ENCODE measurements at regions not wholly inside any gene's neighbourhood (a gene's known extent, or its start where the extent isn't known, plus 50 kb on each side); places are given as distances from the start of the nearest gene placed in this dataset.

DNA sequence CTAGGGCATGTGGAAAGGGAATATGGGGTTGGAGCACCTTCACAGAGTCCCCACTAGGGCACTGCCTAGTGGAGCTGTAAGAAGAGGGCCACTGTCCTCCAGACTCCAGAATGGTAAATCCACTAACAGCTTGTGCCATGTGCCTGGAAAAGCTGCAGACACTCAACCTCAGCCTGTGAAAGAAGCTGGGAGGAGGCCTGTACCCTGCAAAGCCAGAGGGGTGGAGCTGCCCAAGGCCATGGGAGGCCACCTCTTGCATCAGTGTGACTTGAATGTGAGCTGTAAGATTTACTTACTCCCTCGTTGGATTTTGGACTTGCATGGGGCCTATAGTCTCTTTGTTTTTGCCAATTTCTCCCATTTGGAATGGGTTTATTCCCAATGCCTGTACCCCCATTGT is 705.2 kb upstream of the ROBO1 start:
- POLR2A ChIA-PET, result no interaction called here
- no peak for ATAC-seq (ENCODE audit: low read depth)
- H3K4me3 Mint-ChIP-seq, result no peak overlapping the region
- no peaks in the 10 kb centered on the region for H3K4me1 Mint-ChIP-seq
- no peaks in the 10 kb centered on the region for H3K36me3 Mint-ChIP-seq
- H3K9me3 Mint-ChIP-seq, result no peaks in the 10 kb centered on the region
- no peaks in the 10 kb centered on the region for H3K27me3 Mint-ChIP-seq
- no peak for DNase-seq
- no peak overlapping the region for H3K27ac Mint-ChIP-seq

DNA sequence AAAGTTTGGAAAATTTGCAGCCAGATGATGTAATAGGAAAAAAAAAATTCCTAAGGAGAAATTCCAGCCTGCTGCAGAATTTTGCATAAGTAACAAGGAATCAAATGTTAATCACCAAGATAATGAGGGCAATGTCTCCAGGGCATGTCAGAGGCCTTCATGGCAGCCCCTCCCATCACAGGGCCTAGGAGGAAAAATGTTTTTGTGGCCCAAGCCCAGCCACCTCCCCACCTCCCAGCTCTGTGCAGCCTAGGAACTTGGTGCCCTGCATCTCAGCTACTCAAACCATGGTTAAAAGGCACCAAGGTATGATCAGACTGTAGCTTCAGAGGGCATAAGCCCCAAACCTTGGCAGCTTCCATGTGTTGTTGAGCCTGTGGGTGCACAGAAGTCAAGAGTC is 704.7 kb upstream of the ROBO1 start:
- H3K4me3 Mint-ChIP-seq, result no peak overlapping the region
- POLR2A ChIA-PET, result no interaction called here
- no peak overlapping the region for H3K27ac Mint-ChIP-seq
- H3K9me3 Mint-ChIP-seq, result no peaks in the 10 kb centered on the region
- no peaks in the 10 kb centered on the region for H3K27me3 Mint-ChIP-seq
- ATAC-seq (ENCODE audit: low read depth) (no peak), DNase-seq (no peak)
- H3K4me1 Mint-ChIP-seq, result no peaks in the 10 kb centered on the region
- no peaks in the 10 kb centered on the region for H3K36me3 Mint-ChIP-seq

DNA sequence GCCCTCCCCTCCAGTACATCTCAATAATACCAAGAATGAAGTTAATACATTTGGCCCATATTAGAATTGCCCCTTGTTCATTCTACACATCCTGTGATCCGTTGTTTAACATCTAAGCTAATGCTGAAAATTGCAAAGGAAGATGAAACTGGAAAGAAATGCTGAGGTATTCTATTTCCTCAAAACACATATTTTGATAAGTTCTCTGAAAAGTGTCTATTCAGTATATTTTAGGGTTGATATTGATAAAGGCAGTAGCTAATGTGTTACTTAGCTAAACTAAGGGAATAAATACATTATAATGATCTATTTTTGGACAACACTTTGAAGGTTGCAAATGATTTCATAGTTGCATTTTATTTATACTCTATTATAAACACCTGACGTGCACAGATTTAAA is 702.6 kb upstream of the ROBO1 start:
- H3K4me3 Mint-ChIP-seq, result no peak overlapping the region
- no peaks in the 10 kb centered on the region for H3K27me3 Mint-ChIP-seq
- H3K27ac Mint-ChIP-seq, result no peak overlapping the region
- H3K9me3 Mint-ChIP-seq, result peaks cover 5% of the 10 kb centered on the region
- ATAC-seq (ENCODE audit: low read depth) (no peak), DNase-seq (no peak)
- no peaks in the 10 kb centered on the region for H3K4me1 Mint-ChIP-seq
- POLR2A ChIA-PET, result no interaction called here
- no peaks in the 10 kb centered on the region for H3K36me3 Mint-ChIP-seq

DNA sequence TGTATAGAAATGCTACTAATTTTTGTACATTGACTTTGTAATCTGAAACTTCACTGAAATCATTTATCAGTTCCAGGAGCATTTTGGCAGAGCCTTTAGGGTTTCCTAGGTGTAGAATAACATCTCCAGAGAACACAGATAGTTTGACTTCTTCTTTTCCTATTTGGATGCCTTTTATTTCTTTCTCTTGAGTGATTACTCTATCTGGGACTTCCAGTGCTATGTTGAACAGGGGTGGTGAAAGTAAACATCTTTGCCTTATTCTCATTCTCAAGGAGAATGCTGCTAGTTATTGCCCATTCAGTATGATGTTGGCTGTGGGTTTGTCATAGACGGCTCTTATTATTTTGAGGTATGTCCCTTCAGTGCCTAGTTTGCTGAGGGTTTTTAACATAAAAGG is 697.9 kb upstream of the ROBO1 start:
- Mint-ChIP-seq H3K36me3 (no peaks in the 10 kb centered on the region), H3K4me1 (no peaks in the 10 kb centered on the region), H3K27me3 (no peaks in the 10 kb centered on the region), H3K9me3 (peaks cover 5% of the 10 kb centered on the region), H3K27ac (no peak overlapping the region), H3K4me3 (no peak overlapping the region)
- ATAC-seq (ENCODE audit: low read depth) (no peak), DNase-seq (no peak)
- POLR2A ChIA-PET, result no interaction called here

DNA sequence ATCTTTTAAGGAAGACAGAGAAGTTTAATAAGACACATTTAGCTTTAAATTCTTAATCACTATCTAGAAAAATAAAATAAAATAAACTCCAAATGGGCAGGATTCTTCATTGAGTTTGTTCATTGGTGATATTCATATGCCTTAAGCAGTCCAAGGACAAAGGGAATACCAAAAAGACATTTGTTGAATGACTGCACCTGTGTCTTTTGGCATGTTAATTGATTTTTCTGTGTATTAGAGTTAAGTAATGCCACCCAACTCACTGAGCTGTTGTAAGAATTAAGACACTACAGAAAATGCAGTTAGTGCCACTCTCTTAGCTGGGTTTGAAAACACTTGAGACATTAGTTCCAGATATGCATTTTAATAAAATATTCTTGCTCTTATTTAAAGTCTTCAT is 683.6 kb upstream of the ROBO1 start:
- Mint-ChIP-seq H3K4me3 (no peak overlapping the region), H3K27ac (no peak overlapping the region), H3K27me3 (no peaks in the 10 kb centered on the region), H3K9me3 (no peaks in the 10 kb centered on the region), H3K36me3 (no peaks in the 10 kb centered on the region), H3K4me1 (no peaks in the 10 kb centered on the region)
- POLR2A ChIA-PET, result no interaction called here
- no peak for DNase-seq
- no peak for ATAC-seq (ENCODE audit: low read depth)

DNA sequence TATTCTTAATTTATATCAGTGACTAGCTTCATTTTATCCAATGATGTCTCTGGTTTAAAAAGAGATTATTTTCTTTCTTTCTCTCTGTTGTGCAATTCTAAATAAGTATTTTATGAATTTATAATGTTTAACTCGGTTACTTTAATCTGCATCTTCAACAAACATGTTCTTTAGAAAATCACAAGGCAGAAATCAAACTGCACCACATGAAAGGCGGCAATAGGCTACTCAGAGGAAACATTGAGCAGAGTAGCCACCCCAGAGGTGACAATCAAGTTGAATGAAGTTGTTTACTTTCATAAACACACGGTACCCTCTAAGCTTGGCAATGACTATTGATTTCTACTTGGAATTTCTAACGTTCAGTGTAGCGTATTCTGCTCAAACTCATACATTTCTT is 677.8 kb upstream of the ROBO1 start:
- H3K36me3 Mint-ChIP-seq, result no peaks in the 10 kb centered on the region
- no peaks in the 10 kb centered on the region for H3K9me3 Mint-ChIP-seq
- no peak overlapping the region for H3K4me3 Mint-ChIP-seq
- POLR2A ChIA-PET, result no interaction called here
- no peaks in the 10 kb centered on the region for H3K4me1 Mint-ChIP-seq
- H3K27ac Mint-ChIP-seq, result no peak overlapping the region
- DNase-seq, result no peak
- no peak for ATAC-seq (ENCODE audit: low read depth)
- H3K27me3 Mint-ChIP-seq, result no peaks in the 10 kb centered on the region

DNA sequence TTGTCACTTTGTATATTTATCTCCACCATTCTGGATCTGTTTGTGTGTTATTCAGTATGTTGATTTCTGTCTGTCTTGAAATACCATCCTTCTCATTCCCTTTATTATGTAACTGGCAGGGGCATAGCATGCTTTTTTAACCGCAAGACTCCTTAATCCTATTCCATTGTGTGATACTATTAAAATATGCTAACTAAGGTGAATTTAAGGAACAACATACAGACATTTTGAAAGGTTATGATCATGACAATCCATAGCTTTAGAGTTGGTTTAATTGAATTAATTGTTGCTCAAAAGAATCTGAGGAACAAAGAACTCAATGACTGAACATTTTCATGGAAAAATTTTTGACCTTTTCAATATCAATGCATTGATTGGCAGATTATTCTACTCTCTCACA is 677.3 kb upstream of the ROBO1 start:
- POLR2A ChIA-PET, result no interaction called here
- no peak overlapping the region for H3K4me3 Mint-ChIP-seq
- DNase-seq (no peak), ATAC-seq (ENCODE audit: low read depth) (no peak)
- H3K36me3 Mint-ChIP-seq, result no peaks in the 10 kb centered on the region
- no peaks in the 10 kb centered on the region for H3K9me3 Mint-ChIP-seq
- no peaks in the 10 kb centered on the region for H3K4me1 Mint-ChIP-seq
- no peak overlapping the region for H3K27ac Mint-ChIP-seq
- no peaks in the 10 kb centered on the region for H3K27me3 Mint-ChIP-seq

DNA sequence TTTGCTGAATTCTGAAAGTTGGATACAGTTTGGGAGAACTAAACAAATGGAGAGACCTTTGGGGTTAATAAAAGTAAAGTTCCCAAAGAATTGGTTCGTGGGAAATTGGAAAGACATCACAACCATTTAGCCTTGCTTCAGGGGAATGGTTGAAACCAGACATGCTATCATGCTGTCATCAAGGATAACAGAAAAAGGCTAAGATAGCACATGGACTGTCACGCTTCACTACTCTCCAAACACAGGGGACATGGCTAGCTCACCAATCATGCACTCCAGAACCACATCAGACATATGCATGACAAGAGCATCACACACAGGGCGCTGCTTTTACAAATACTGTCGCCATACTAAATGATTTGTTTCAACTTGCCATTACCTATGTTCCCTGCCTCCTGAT is 671.7 kb upstream of the ROBO1 start:
- POLR2A ChIA-PET, result no interaction called here
- DNase-seq (no peak), ATAC-seq (ENCODE audit: low read depth) (no peak)
- Mint-ChIP-seq H3K27ac (no peak overlapping the region), H3K36me3 (no peaks in the 10 kb centered on the region), H3K9me3 (no peaks in the 10 kb centered on the region), H3K4me1 (no peaks in the 10 kb centered on the region), H3K27me3 (no peaks in the 10 kb centered on the region), H3K4me3 (no peak overlapping the region)

DNA sequence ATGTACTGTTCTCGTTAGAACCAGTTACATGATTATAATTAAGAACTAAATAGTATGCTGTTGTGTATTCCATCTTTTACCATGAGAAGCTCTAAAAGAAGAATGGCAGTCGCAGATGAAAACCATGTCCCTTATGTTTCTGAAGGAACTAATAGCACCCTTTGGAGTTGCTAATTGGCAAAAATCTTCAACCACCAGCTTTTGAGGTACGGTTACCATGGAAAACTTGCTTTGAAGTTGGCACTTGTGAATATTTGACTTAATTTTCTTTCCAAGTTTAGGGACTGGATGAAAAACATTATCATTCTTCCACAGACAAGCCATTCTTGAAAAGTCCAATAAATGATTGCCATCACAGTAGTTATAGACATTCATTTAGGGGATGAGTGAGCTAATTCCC is 666.6 kb upstream of the ROBO1 start:
- Mint-ChIP-seq H3K27me3 (no peaks in the 10 kb centered on the region), H3K36me3 (no peaks in the 10 kb centered on the region), H3K27ac (no peak overlapping the region), H3K4me1 (no peaks in the 10 kb centered on the region), H3K4me3 (no peak overlapping the region), H3K9me3 (peaks cover 1% of the 10 kb centered on the region)
- DNase-seq, result no peak
- POLR2A ChIA-PET, result no interaction called here
- ATAC-seq (ENCODE audit: low read depth), result no peak

DNA sequence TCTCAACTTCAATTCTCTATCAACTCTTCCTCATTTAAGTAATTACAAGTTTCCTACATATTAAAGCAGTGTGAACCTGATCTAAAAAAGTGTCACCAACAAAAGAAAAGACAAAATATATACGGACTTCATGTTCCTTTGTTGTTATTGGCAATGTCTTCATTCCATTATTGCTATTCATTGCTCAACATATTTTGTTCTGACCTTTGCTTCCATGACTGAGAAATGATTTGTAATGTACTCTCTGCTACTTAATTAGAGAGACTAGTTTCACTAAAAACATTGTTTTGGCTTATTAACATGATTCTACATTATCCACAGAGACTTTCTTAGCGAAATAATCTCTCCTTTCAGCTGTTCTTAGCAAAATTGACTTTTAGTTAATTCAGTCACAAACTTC is 657.2 kb upstream of the ROBO1 start:
- ATAC-seq (ENCODE audit: low read depth) (no peak), DNase-seq (no peak)
- Mint-ChIP-seq H3K27ac (no peak overlapping the region), H3K27me3 (no peaks in the 10 kb centered on the region), H3K4me1 (no peaks in the 10 kb centered on the region), H3K9me3 (peaks cover 1% of the 10 kb centered on the region), H3K4me3 (no peak overlapping the region), H3K36me3 (no peaks in the 10 kb centered on the region)
- POLR2A ChIA-PET, result no interaction called here

DNA sequence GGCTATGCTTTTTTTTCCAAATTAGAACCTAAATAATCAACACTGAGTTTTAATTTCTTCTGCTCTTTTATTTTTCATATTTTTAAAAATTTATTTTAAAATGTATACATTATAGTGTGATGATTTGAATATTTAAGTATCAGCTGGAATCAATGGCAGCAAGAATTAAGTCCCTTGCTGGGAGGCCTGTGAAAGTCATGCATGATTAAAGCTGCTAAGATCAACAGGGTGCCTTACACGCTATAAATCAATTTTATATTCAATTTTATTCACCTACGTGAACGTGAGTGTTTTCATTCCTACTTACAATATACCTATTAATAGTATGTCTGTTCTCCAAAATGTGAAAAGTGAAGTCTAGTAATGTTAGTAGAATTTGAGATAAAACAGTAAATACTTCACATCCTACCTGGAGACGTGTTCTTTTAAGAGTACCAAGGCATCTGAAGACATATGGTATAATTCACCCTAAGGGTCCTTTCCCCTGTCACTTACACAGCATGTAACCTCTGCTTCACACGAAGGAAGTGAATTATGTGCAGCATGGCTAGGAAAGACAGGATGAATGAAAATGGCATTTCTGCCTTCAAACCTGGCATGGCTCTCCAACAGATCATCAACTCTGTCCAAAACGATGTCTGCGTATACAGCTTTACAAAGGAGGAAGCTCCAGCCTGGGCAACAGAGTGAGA is 640.4 kb upstream of the ROBO1 start:
- Mint-ChIP-seq H3K27me3 (no peaks in the 10 kb centered on the region), H3K4me1 (no peaks in the 10 kb centered on the region), H3K27ac (no peak overlapping the region), H3K4me3 (no peak overlapping the region), H3K36me3 (no peaks in the 10 kb centered on the region), H3K9me3 (no peaks in the 10 kb centered on the region)
- POLR2A ChIA-PET, result no interaction called here
- no peak for ATAC-seq (ENCODE audit: low read depth)
- no peak for DNase-seq

DNA sequence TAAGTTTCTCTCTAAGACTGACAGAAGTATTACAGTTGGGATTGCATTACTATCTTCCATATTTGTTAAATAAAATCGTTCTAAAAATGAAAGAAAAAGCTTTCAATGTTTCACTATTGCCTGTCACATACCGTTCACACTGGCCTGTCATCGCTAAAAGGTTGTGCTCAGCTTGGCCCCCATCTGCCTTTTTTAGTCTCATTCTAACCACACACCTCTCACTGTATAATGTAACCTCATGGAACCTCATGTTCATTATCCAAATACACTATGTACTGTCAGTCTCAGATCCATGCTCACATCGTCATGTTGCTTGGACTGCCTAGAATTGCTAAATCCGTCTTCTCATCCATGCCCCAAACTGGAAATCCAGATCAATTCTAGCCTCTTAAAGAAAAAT is 637.8 kb upstream of the ROBO1 start:
- no peak overlapping the region for H3K27ac Mint-ChIP-seq
- POLR2A ChIA-PET, result no interaction called here

DNA sequence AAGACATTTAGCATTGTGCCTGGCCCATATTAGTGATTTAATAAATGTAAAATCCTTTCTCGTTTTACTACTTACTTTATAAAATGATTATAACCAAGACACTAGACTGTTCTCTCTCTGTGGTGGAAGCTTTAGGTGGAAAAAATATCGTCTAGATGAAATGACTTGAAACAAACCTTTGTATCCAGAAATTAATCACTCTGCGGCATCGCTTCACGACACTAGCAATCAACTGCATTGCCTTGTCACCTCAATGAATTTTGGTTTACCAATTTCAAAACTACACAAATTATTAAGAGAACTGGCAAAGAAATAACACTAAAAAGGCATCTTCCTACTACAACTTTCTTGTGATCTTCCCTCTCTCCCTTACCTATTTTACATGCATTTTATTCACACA is 627.2 kb upstream of the ROBO1 start:
- POLR2A ChIA-PET, result no interaction called here
- Mint-ChIP-seq H3K36me3 (no peaks in the 10 kb centered on the region), H3K27ac (no peak overlapping the region), H3K4me3 (no peak overlapping the region), H3K9me3 (peaks cover 5% of the 10 kb centered on the region), H3K27me3 (no peaks in the 10 kb centered on the region), H3K4me1 (no peaks in the 10 kb centered on the region)
- ATAC-seq (ENCODE audit: low read depth) (no peak), DNase-seq (no peak)

More for the DNA sequence above, 637.8 kb upstream of the ROBO1 start:
- Mint-ChIP-seq H3K4me3 (no peak overlapping the region), H3K27me3 (no peaks in the 10 kb centered on the region), H3K36me3 (no peaks in the 10 kb centered on the region), H3K4me1 (no peaks in the 10 kb centered on the region), H3K9me3 (peaks cover 1% of the 10 kb centered on the region)
- DNase-seq (no peak), ATAC-seq (ENCODE audit: low read depth) (no peak)

DNA sequence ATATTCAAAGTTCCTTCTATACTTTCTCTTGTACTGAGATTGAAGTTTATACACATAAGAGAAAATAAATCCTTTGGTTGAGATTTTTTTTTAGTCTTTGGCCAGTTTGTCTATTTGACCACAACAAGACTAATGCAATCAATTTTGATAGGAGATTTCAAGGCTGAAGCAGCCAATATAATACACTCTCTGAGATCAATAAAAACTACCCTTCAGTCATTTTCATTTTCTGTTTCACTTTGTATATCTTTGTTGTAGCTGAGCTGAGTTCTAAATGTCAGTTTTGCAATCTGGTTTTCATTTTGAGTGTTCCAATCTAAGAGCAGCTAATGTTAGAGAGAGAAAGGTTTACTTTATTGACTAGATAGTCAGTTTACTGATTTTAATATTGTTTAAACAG is 623.8 kb upstream of the ROBO1 start:
- DNase-seq (no peak), ATAC-seq (ENCODE audit: low read depth) (no peak)
- Mint-ChIP-seq H3K4me1 (no peaks in the 10 kb centered on the region), H3K36me3 (no peaks in the 10 kb centered on the region), H3K9me3 (peaks cover 3% of the 10 kb centered on the region), H3K27ac (no peak overlapping the region), H3K27me3 (no peaks in the 10 kb centered on the region), H3K4me3 (no peak overlapping the region)
- POLR2A ChIA-PET, result no interaction called here

DNA sequence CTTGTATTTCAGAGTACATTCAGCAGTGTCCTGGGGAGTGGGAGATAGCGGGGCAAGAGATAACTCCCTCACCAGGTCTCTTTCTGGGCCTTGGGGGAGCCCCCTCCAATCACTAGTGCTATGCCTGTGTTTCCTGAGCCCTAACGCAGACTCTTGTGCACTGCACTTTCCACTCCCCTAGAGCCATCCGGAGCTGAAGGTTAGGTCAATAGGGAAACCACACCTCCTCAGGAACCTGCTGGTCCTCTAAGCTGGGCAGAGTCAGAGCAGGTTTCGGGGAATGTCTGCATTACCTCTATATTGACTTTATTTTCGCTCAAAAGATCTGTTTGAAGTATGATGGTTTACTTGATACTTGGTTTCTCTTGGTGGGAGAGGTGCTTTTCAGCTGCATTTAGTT is 617.0 kb upstream of the ROBO1 start:
- H3K9me3 Mint-ChIP-seq, result peaks cover 4% of the 10 kb centered on the region
- H3K27me3 Mint-ChIP-seq, result no peaks in the 10 kb centered on the region

More for the DNA sequence above, 617.0 kb upstream of the ROBO1 start:
- H3K4me1 Mint-ChIP-seq, result no peaks in the 10 kb centered on the region
- no peak overlapping the region for H3K4me3 Mint-ChIP-seq
- H3K36me3 Mint-ChIP-seq, result no peaks in the 10 kb centered on the region
- no peak for ATAC-seq (ENCODE audit: low read depth)
- no peak for DNase-seq
- POLR2A ChIA-PET, result no interaction called here
- H3K27ac Mint-ChIP-seq, result no peak overlapping the region
